Loucy (cell line): ENCODE measurements at regions not wholly inside any gene's neighbourhood (a gene's known extent, or its start where the extent isn't known, plus 50 kb on each side); places are given as distances from the start of the nearest gene placed in this dataset.

ENCODE experiments used
- CTCF ChIP-seq: fragments of 200-600 bp; sonication (generic); conservative IDR thresholded peaks from 2 replicates; pipeline ENCODE4 v1.5.1; 2014; ENCODE audit warnings: mild to moderate bottlenecking, antibody characterized with exemption, low read length
- EZH2phosphoT487 ChIP-seq: fragments of 200-600 bp; IDR thresholded peaks from 2 replicates; pipeline ENCODE4 v1.6.1; 2018; ENCODE audit warnings: antibody characterized with exemption, mild to moderate bottlenecking, moderate library complexity, borderline replicate concordance

- TF ChIP-seq CTCF (peak; percentile 31; the same call in 1 of the 2 replicates), EZH2phosphoT487 (no peak)
Observed at GRCh38 chr14:86166541-86166940, 636.6 kb downstream of the FLRT2 start.
